ENCODE measurements at regions not wholly inside any gene's neighbourhood (a gene's known extent, or its start where the extent isn't known, plus 50 kb on each side); places are given as distances from the start of the nearest gene placed in this dataset.

- no peaks in the 10 kb centered on the region for H3K36me3 ChIP-seq (replicated peaks in 1 of 2; ENCODE audit: control insufficient read depth in 1 of 2, insufficient read depth in 2 of 2, low read length in 2 of 2)
- no peak overlapping the region for H3K27ac ChIP-seq (ENCODE audit: extremely low read length, insufficient read depth, low read length)
- H2AFZ ChIP-seq (ENCODE audit: low read length): no peak overlapping the region
- no peaks in the 10 kb centered on the region for H3K27me3 ChIP-seq (ENCODE audit: control insufficient read depth in 1 of 2, insufficient read depth in 2 of 2, low read length in 2 of 2)
- ChIA-PET POLR2A (no interaction called here), CTCF (ENCODE audit: low intra/inter-chr PET ratio, low total read pairs) (no interaction called here)
- in situ Hi-C loops (cut with HindIII; ENCODE audit: extremely low pct_ligation_motif_present, low pct_unique_long_range_greater_than_20kb) (no loop called here), intact Hi-C loops (cut with micrococcal nuclease; ENCODE audit: unreplicated experiment) (no loop called here)
- no peak overlapping the region for H3K9ac ChIP-seq (ENCODE audit: insufficient read depth, low read depth, low read length)
- H3K4me1 ChIP-seq (ENCODE audit: insufficient read depth, low read length): no peaks in the 10 kb centered on the region
- H3K4me3 ChIP-seq (replicated peaks in 1 of 3; ENCODE audit: insufficient read depth in 1 of 3, low read depth in 2 of 3, low read length in 3 of 3): no peak overlapping the region
- DNase-seq (ENCODE audit: low spot score) (no peak), FAIRE-seq (no peak), ATAC-seq (no peak)
- H3K79me2 ChIP-seq (ENCODE audit: insufficient read depth, low read length): no peaks in the 10 kb centered on the region
- TF ChIP-seq HOXA7 (CRISPR knock-in tag; IDR thresholded peaks at IDR 0.05): no peak
- TF ChIP-seq ZNF253 (CRISPR knock-in tag; IDR thresholded peaks at IDR 0.05; ENCODE audit: borderline replicate concordance): no peak
- TF ChIP-seq, protein P1, sequence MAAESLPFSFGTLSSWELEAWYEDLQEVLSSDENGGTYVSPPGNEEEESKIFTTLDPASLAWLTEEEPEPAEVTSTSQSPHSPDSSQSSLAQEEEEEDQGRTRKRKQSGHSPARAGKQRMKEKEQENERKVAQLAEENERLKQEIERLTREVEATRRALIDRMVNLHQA (CRISPR knock-in tag; IDR thresholded peaks at IDR 0.05): no peak
- no peak for TF ChIP-seq RNF219 (CRISPR knock-in tag; IDR thresholded peaks at IDR 0.05)
- TF ChIP-seq PPARG (CRISPR knock-in tag; conservative IDR thresholded peaks at IDR 0.05): no peak
- no peak for TF ChIP-seq PAXIP1 (CRISPR knock-in tag; conservative IDR thresholded peaks at IDR 0.05)
- TF ChIP-seq ATRX (CRISPR knock-in tag; IDR thresholded peaks at IDR 0.05; ENCODE audit: borderline replicate concordance): no peak
- H3K9me3 ChIP-seq (ENCODE audit: low read length): peaks cover 41% of the 10 kb centered on the region
- WGBS (ENCODE audit: low lambda C conversion rate): 0% methylated on average over 3 of the region's 3 CpGs
- no peak overlapping the region for H3K4me2 ChIP-seq (ENCODE audit: low read depth, low read length)
- BruUV-seq (replicated peaks): no TSS peak
- no peaks in the 10 kb centered on the region for H4K20me1 ChIP-seq (ENCODE audit: insufficient read depth, low read length)
Observed at GRCh38 chr1:198811449-198811848, 172.6 kb downstream of the PTPRC start.
